ENCODE measurements at regions not wholly inside any gene's neighbourhood (a gene's known extent, or its start where the extent isn't known, plus 50 kb on each side); places are given as distances from the start of the nearest gene placed in this dataset.

GRCh38 chr2:2919574-2920365, 457.8 kb downstream of the EIPR1 start:
- TF ChIP-seq CTCF (IDR thresholded peaks at IDR 0.05; ENCODE audit: low read depth, low read length, missing input control) (no peak), ATF3 (IDR thresholded peaks at IDR 0.05) (no peak), YY1 (IDR thresholded peaks at IDR 0.05) (no peak)

Measured in liver (tissue), 3 donors.